GM19372 (cell line): ENCODE measurements at regions not wholly inside any gene's neighbourhood (a gene's known extent, or its start where the extent isn't known, plus 50 kb on each side); places are given as distances from the start of the nearest gene placed in this dataset.

Source experiments
- ATAC-seq: cut with Tn5 transposase; IDR thresholded peaks from one replicate; pipeline ENCODE4 v1.9.1; 2021; ENCODE audit warnings: mild to moderate bottlenecking, low read depth, moderate library complexity; ENCODE audit not compliant: unreplicated experiment

- ATAC-seq: no peak
Measured at GRCh38 chr1:37267111-37267835, 207.1 kb upstream of the ZC3H12A start.

- no peak for ATAC-seq
Measured at GRCh38 chr1:37270639-37271038, 203.7 kb upstream of the ZC3H12A start.

- no peak for ATAC-seq
Measured at GRCh38 chr1:37272626-37273025, 201.8 kb upstream of the ZC3H12A start.

- ATAC-seq: no peak
Measured at GRCh38 chr1:37274486-37274885, 199.9 kb upstream of the ZC3H12A start.

GRCh38 chr1:37274938-37275631, 199.3 kb upstream of the ZC3H12A start:
- no peak for ATAC-seq

- ATAC-seq: no peak
Measured at GRCh38 chr1:37277366-37277765, 197.0 kb upstream of the ZC3H12A start.

- ATAC-seq: no peak
Measured at GRCh38 chr1:37281354-37281753, 193.0 kb upstream of the ZC3H12A start.

- ATAC-seq: no peak
Measured at GRCh38 chr1:37282764-37283163, 191.6 kb upstream of the ZC3H12A start.

- no peak for ATAC-seq
Measured at GRCh38 chr1:37284053-37284452, 190.3 kb upstream of the ZC3H12A start.

- no peak for ATAC-seq
Measured at GRCh38 chr1:37286881-37287280, 187.5 kb upstream of the ZC3H12A start.

GRCh38 chr1:37288900-37289299, 185.5 kb upstream of the ZC3H12A start:
- peak; percentile 97 for ATAC-seq

- no peak for ATAC-seq
Measured at GRCh38 chr1:37290718-37291117, 183.7 kb upstream of the ZC3H12A start.

- no peak for ATAC-seq
Measured at GRCh38 chr1:37292789-37293188, 181.6 kb upstream of the ZC3H12A start.

GRCh38 chr1:37294096-37294495, 180.3 kb upstream of the ZC3H12A start:
- no peak for ATAC-seq

- no peak for ATAC-seq
Measured at GRCh38 chr1:37294529-37294928, 179.9 kb upstream of the ZC3H12A start.

GRCh38 chr1:37298769-37299168, 175.6 kb upstream of the ZC3H12A start:
- ATAC-seq: no peak

GRCh38 chr1:37299216-37299615, 175.2 kb upstream of the ZC3H12A start:
- no peak for ATAC-seq

- ATAC-seq: no peak
Measured at GRCh38 chr1:37303884-37304574, 170.4 kb upstream of the ZC3H12A start.

- no peak for ATAC-seq
Measured at GRCh38 chr1:37305108-37305507, 169.3 kb upstream of the ZC3H12A start.

GRCh38 chr1:37305841-37306240, 168.5 kb upstream of the ZC3H12A start:
- ATAC-seq: no peak

GRCh38 chr1:37306461-37306860, 167.9 kb upstream of the ZC3H12A start:
- no peak for ATAC-seq

- ATAC-seq: no peak
Measured at GRCh38 chr1:37306871-37307270, 167.5 kb upstream of the ZC3H12A start.
